HepG2 (cell line): ENCODE measurements at regions not wholly inside any gene's neighbourhood (a gene's known extent, or its start where the extent isn't known, plus 50 kb on each side); places are given as distances from the start of the nearest gene placed in this dataset.

Source experiments
- ATAC-seq: fragments of 200-7000 bp; cut with Tn5 transposase; 3 replicates; pipeline ENCODE4 v1.9.1; 2020; ENCODE audit warnings: mild to moderate bottlenecking, moderate library complexity
- BruUV-seq: library from RNA; stranded (reverse); fragments of 400-500 nt; replicated peaks from 2 replicates; lab custom pipeline; 2021; lab: Mats Ljungman, UMichigan
- CTCF ChIA-PET: fragments of 300-600 bp; formaldehyde crosslinking; extraction: SDS; loops from one replicate; lab custom pipeline; 2021; ENCODE audit warnings: low total read pairs, inconsistent platforms, low intra/inter-chr PET ratio; lab: Yijun Ruan, JAX
- POLR2A ChIA-PET: fragments of 350-600 bp; sonication (Branson Sonifier 250); formaldehyde crosslinking; loops from one replicate; lab custom pipeline; 2020; ENCODE audit warnings: antibody characterized with exemption, inconsistent platforms; lab: Yijun Ruan, JAX
- DNase-seq: peaks from one replicate; pipeline ENCODE4 v3.0.0-alpha.2; 2015; ENCODE audit warnings: low spot score
- FAIRE-seq: peaks from 3 replicates; lab custom pipeline; 2011; peaks lifted over from hg19 to GRCh38; lab: Jason Lieb, UNC
- H2AFZ ChIP-seq: one replicate; pipeline ENCODE4 v1.6.1; 2011; ENCODE audit warnings: low read length, inconsistent platforms
- H3K27ac ChIP-seq: fragments of 300-600 bp; 3 replicates; pipeline ENCODE4 v1.8.0; 2011; ENCODE audit warnings: mixed run types, mild to moderate bottlenecking, mixed read lengths, low read length, inconsistent platforms; ENCODE audit not compliant: insufficient read depth; ENCODE audit errors: extremely low read length
- H3K27me3 ChIP-seq, 2 experiments: fragments of 200-600 bp in 1 of 2; 2 replicates in 1 of 2; 3 replicates in 1 of 2; pipeline versions ENCODE4 v1.6.0 to v1.8.0; 2011; ENCODE audit warnings: low read length in 2 of 2, mild to moderate bottlenecking in 2 of 2, moderate library complexity in 2 of 2, inconsistent platforms in 1 of 2; ENCODE audit not compliant: insufficient read depth in 2 of 2, control insufficient read depth in 1 of 2
- H3K36me3 ChIP-seq, 2 experiments: fragments of 200-600 bp in 1 of 2; replicated peaks in 1 of 2; 2 replicates in 1 of 2; 3 replicates in 1 of 2; pipeline versions ENCODE4 v1.5.1 to v1.8.0; 2011; ENCODE audit warnings: low read length in 2 of 2, inconsistent platforms in 1 of 2; ENCODE audit not compliant: insufficient read depth in 2 of 2, control insufficient read depth in 1 of 2
- H3K4me1 ChIP-seq: 2 replicates; pipeline ENCODE4 v1.5.1; 2012; ENCODE audit warnings: low read length, inconsistent platforms; ENCODE audit not compliant: insufficient read depth
- H3K4me2 ChIP-seq: 2 replicates; pipeline ENCODE4 v1.6.0; 2011; ENCODE audit warnings: low read depth, low read length, inconsistent platforms
- H3K4me3 ChIP-seq, 3 experiments: fragments of 200-600 bp in 1 of 3; sonication (generic), shearing (Covaris generic) in 1 of 3; replicated peaks in 1 of 3; 2 replicates each; pipeline ENCODE4 v1.5.1; 2011 to 2016; ENCODE audit warnings: low read length in 3 of 3, inconsistent platforms in 2 of 3, low read depth in 2 of 3, mild to moderate bottlenecking in 2 of 3, control low read depth in 1 of 3, mixed read lengths in 1 of 3; ENCODE audit not compliant: insufficient read depth in 1 of 3
- H3K79me2 ChIP-seq: one replicate; pipeline ENCODE4 v1.6.1; 2011; ENCODE audit warnings: low read length, inconsistent platforms; ENCODE audit not compliant: insufficient read depth
- H3K9ac ChIP-seq: 2 replicates; pipeline ENCODE4 v1.6.0; 2011; ENCODE audit warnings: mild to moderate bottlenecking, low read depth, low read length, inconsistent platforms; ENCODE audit not compliant: insufficient read depth
- H3K9me3 ChIP-seq: 2 replicates; pipeline ENCODE4 v1.5.1; 2012; ENCODE audit warnings: mild to moderate bottlenecking, low read length
- H4K20me1 ChIP-seq: 2 replicates; pipeline ENCODE4 v1.6.0; 2011; ENCODE audit warnings: inconsistent platforms, mild to moderate bottlenecking, low read length, moderate library complexity; ENCODE audit not compliant: insufficient read depth
- ATF6 ChIP-seq: sonication (generic); formaldehyde crosslinking; conservative IDR thresholded peaks from 2 replicates; pipeline ENCODE4 v1.4.0; 2020; ENCODE audit warnings: missing genetic modification reagents
- ETV6 ChIP-seq: sonication (generic); formaldehyde crosslinking; conservative IDR thresholded peaks from 2 replicates; pipeline ENCODE4 v1.4.0; 2020; ENCODE audit warnings: missing genetic modification reagents
- FOXO4 ChIP-seq: sonication (generic); formaldehyde crosslinking; conservative IDR thresholded peaks from 2 replicates; pipeline ENCODE4 v1.8.1; 2023; ENCODE audit warnings: missing genetic modification reagents
- JDP2 ChIP-seq: sonication (generic); formaldehyde crosslinking; IDR thresholded peaks from 2 replicates; pipeline ENCODE4 v1.8.1; 2022; ENCODE audit warnings: missing genetic modification reagents, borderline replicate concordance
- SNAPC2 ChIP-seq: sonication (generic); formaldehyde crosslinking; IDR thresholded peaks from 2 replicates; pipeline ENCODE4 v1.8.1; 2022; ENCODE audit warnings: mild to moderate bottlenecking, missing genetic modification reagents
- SOX6 ChIP-seq, 2 experiments: fragments of 450-650 bp in 1 of 2; sonication (generic) in 1 of 2; formaldehyde crosslinking in 1 of 2; IDR thresholded peaks; 2 replicates each; pipeline versions ENCODE4 v1.4.0 to v1.6.1; 2017 to 2020; ENCODE audit warnings: antibody characterized with exemption in 1 of 2, mild to moderate bottlenecking in 1 of 2, missing genetic modification reagents in 1 of 2
- ZC3H13 ChIP-seq: sonication (generic); formaldehyde crosslinking; IDR thresholded peaks from 2 replicates; pipeline ENCODE4 v1.8.1; 2023; ENCODE audit warnings: mild to moderate bottlenecking, missing genetic modification reagents, moderate library complexity
- ZNF512 ChIP-seq: sonication (generic); formaldehyde crosslinking; IDR thresholded peaks from 2 replicates; pipeline ENCODE4 v1.4.0; 2020; ENCODE audit warnings: mild to moderate bottlenecking, missing genetic modification reagents
- WGBS: methylation state at CpG from one replicate; pipeline ENCODE4 v1.1.6; 2017; ENCODE audit warnings: low lambda C conversion rate; 5-methylcytosine and 5-hydroxymethylcytosine counted together
- in situ Hi-C: cut with HindIII; loops from 2 replicates; pipeline ENCODE4 v1.10.0; 2017; ENCODE audit warnings: low pct_unique_long_range_greater_than_20kb; ENCODE audit not compliant: extremely low pct_ligation_motif_present
- intact Hi-C: fragments of 100-400 bp; cut with micrococcal nuclease; formaldehyde crosslinking; loops from one replicate; pipeline ENCODE4 v1.10.0; 2022; ENCODE audit not compliant: unreplicated experiment

GRCh38 chr3:150148227-150148626, 177.5 kb upstream of the PFN2 start:
- peaks cover 0 to 7% of the 10 kb centered on the region in 2 experiments; a peak in 4 of 5 replicates for H3K27me3 ChIP-seq
- H2AFZ ChIP-seq = no peak overlapping the region
- H3K79me2 ChIP-seq = no peaks in the 10 kb centered on the region
- CTCF ChIA-PET = no interaction called here
- intact Hi-C loops (no loop called here), in situ Hi-C loops (no loop called here)
- H3K36me3 ChIP-seq = no peaks in the 10 kb centered on the region
- DNase-seq = no peak
- no peak for ATAC-seq
- 22% methylated on average over 5 of the region's 5 CpGs for WGBS
- H3K9ac ChIP-seq = no peak overlapping the region
- no peaks in the 10 kb centered on the region for H4K20me1 ChIP-seq
- H3K27ac ChIP-seq = no peak overlapping the region
- no peaks in the 10 kb centered on the region for H3K9me3 ChIP-seq
- no peak overlapping the region for H3K4me2 ChIP-seq
- no peak overlapping the region for H3K4me3 ChIP-seq
- BruUV-seq = no TSS peak
- no peaks in the 10 kb centered on the region for H3K4me1 ChIP-seq
- FAIRE-seq = no peak
- POLR2A ChIA-PET = no interaction called here
- TF ChIP-seq JDP2 (CRISPR knock-in tag) (no peak), ETV6 (CRISPR knock-in tag) (no peak), ZNF512 (no peak), SOX6 (IDR thresholded peaks at IDR 0.05) (no peak), SOX6 (CRISPR knock-in tag; IDR thresholded peaks at IDR 0.05) (no peak), ATF6 (CRISPR knock-in tag) (no peak), FOXO4 (no peak), SNAPC2 (no peak), ZC3H13 (CRISPR knock-in tag) (no peak)
